Epithelial cell of esophagus (primary cell): ENCODE measurements at regions not wholly inside any gene's neighbourhood (a gene's known extent, or its start where the extent isn't known, plus 50 kb on each side); places are given as distances from the start of the nearest gene placed in this dataset.

Experiments
- DNase-seq: peaks from one replicate; pipeline ENCODE4 v3.0.0; 2010; ENCODE audit warnings: low read depth
- H3K4me3 ChIP-seq: 2 replicates; pipeline ENCODE4 v1.5.1; 2011; ENCODE audit warnings: mild to moderate bottlenecking, low read length, control low read depth
- CTCF ChIP-seq: IDR thresholded peaks from 2 replicates; pipeline ENCODE4 v1.5.1; 2011; ENCODE audit warnings: low read depth, mild to moderate bottlenecking, low read length, control low read depth, inconsistent platforms; ENCODE audit not compliant: insufficient read depth; ENCODE audit errors: missing control alignments

GRCh38 chr18:79597176-79597830 is 82.3 kb upstream of the CTDP1 start:
- DNase-seq, result no peak
- no peak for TF ChIP-seq CTCF
- H3K4me3 ChIP-seq, result no peak overlapping the region

- DNase-seq, result no peak
- H3K4me3 ChIP-seq, result no peak overlapping the region
- TF ChIP-seq CTCF, result no peak
Observed at GRCh38 chr18:79597831-79598632, 81.6 kb upstream of the CTDP1 start.

- DNase-seq, result no peak
- no peak overlapping the region for H3K4me3 ChIP-seq
- TF ChIP-seq CTCF, result no peak
Observed at GRCh38 chr18:79598633-79599175, 80.9 kb upstream of the CTDP1 start.

GRCh38 chr18:79599441-79599931 is 80.1 kb upstream of the CTDP1 start:
- peak; percentile 4 for TF ChIP-seq CTCF
- DNase-seq, result peak; percentile 63
- no peak overlapping the region for H3K4me3 ChIP-seq

GRCh38 chr18:79600141-79600540 is 79.5 kb upstream of the CTDP1 start:
- no peak overlapping the region for H3K4me3 ChIP-seq
- DNase-seq, result no peak
- TF ChIP-seq CTCF, result no peak

- DNase-seq, result no peak
- no peak for TF ChIP-seq CTCF
- H3K4me3 ChIP-seq, result no peak overlapping the region
Observed at GRCh38 chr18:79600596-79600995, 79.0 kb upstream of the CTDP1 start.

GRCh38 chr18:79601234-79601633 is 78.4 kb upstream of the CTDP1 start:
- no peak for TF ChIP-seq CTCF
- H3K4me3 ChIP-seq, result no peak overlapping the region
- DNase-seq, result no peak
